HepG2 (cell line): ENCODE measurements at regions not wholly inside any gene's neighbourhood (a gene's known extent, or its start where the extent isn't known, plus 50 kb on each side); places are given as distances from the start of the nearest gene placed in this dataset.

Experiments
- ATAC-seq: fragments of 200-7000 bp; cut with Tn5 transposase; 3 replicates; pipeline ENCODE4 v1.9.1; 2020; ENCODE audit warnings: mild to moderate bottlenecking, moderate library complexity
- BruUV-seq: library from RNA; stranded (reverse); fragments of 400-500 nt; replicated peaks from 2 replicates; lab custom pipeline; 2021; lab: Mats Ljungman, UMichigan
- CTCF ChIA-PET: fragments of 300-600 bp; formaldehyde crosslinking; extraction: SDS; loops from one replicate; lab custom pipeline; 2021; ENCODE audit warnings: low total read pairs, inconsistent platforms, low intra/inter-chr PET ratio; lab: Yijun Ruan, JAX
- POLR2A ChIA-PET: fragments of 350-600 bp; sonication (Branson Sonifier 250); formaldehyde crosslinking; loops from one replicate; lab custom pipeline; 2020; ENCODE audit warnings: antibody characterized with exemption, inconsistent platforms; lab: Yijun Ruan, JAX
- DNase-seq: peaks from one replicate; pipeline ENCODE4 v3.0.0-alpha.2; 2015; ENCODE audit warnings: low spot score
- FAIRE-seq: peaks from 3 replicates; lab custom pipeline; 2011; peaks lifted over from hg19 to GRCh38; lab: Jason Lieb, UNC
- H2AFZ ChIP-seq: one replicate; pipeline ENCODE4 v1.6.1; 2011; ENCODE audit warnings: low read length, inconsistent platforms
- H3K27ac ChIP-seq: fragments of 300-600 bp; 3 replicates; pipeline ENCODE4 v1.8.0; 2011; ENCODE audit warnings: mixed run types, mild to moderate bottlenecking, mixed read lengths, low read length, inconsistent platforms; ENCODE audit not compliant: insufficient read depth; ENCODE audit errors: extremely low read length
- H3K27me3 ChIP-seq, 2 experiments: fragments of 200-600 bp in 1 of 2; 2 replicates in 1 of 2; 3 replicates in 1 of 2; pipeline versions ENCODE4 v1.6.0 to v1.8.0; 2011; ENCODE audit warnings: low read length in 2 of 2, mild to moderate bottlenecking in 2 of 2, moderate library complexity in 2 of 2, inconsistent platforms in 1 of 2; ENCODE audit not compliant: insufficient read depth in 2 of 2, control insufficient read depth in 1 of 2
- H3K36me3 ChIP-seq, 2 experiments: fragments of 200-600 bp in 1 of 2; replicated peaks in 1 of 2; 2 replicates in 1 of 2; 3 replicates in 1 of 2; pipeline versions ENCODE4 v1.5.1 to v1.8.0; 2011; ENCODE audit warnings: low read length in 2 of 2, inconsistent platforms in 1 of 2; ENCODE audit not compliant: insufficient read depth in 2 of 2, control insufficient read depth in 1 of 2
- H3K4me1 ChIP-seq: 2 replicates; pipeline ENCODE4 v1.5.1; 2012; ENCODE audit warnings: low read length, inconsistent platforms; ENCODE audit not compliant: insufficient read depth
- H3K4me2 ChIP-seq: 2 replicates; pipeline ENCODE4 v1.6.0; 2011; ENCODE audit warnings: low read depth, low read length, inconsistent platforms
- H3K4me3 ChIP-seq, 3 experiments: fragments of 200-600 bp in 1 of 3; sonication (generic), shearing (Covaris generic) in 1 of 3; replicated peaks in 1 of 3; 2 replicates each; pipeline ENCODE4 v1.5.1; 2011 to 2016; ENCODE audit warnings: low read length in 3 of 3, inconsistent platforms in 2 of 3, low read depth in 2 of 3, mild to moderate bottlenecking in 2 of 3, control low read depth in 1 of 3, mixed read lengths in 1 of 3; ENCODE audit not compliant: insufficient read depth in 1 of 3
- H3K79me2 ChIP-seq: one replicate; pipeline ENCODE4 v1.6.1; 2011; ENCODE audit warnings: low read length, inconsistent platforms; ENCODE audit not compliant: insufficient read depth
- H3K9ac ChIP-seq: 2 replicates; pipeline ENCODE4 v1.6.0; 2011; ENCODE audit warnings: mild to moderate bottlenecking, low read depth, low read length, inconsistent platforms; ENCODE audit not compliant: insufficient read depth
- H3K9me3 ChIP-seq: 2 replicates; pipeline ENCODE4 v1.5.1; 2012; ENCODE audit warnings: mild to moderate bottlenecking, low read length
- H4K20me1 ChIP-seq: 2 replicates; pipeline ENCODE4 v1.6.0; 2011; ENCODE audit warnings: inconsistent platforms, mild to moderate bottlenecking, low read length, moderate library complexity; ENCODE audit not compliant: insufficient read depth
- ATF1 ChIP-seq: IDR thresholded peaks from 2 replicates; pipeline ENCODE4 v1.6.1; 2016; ENCODE audit warnings: mild to moderate bottlenecking, control low read depth
- ETV6 ChIP-seq: sonication (generic); formaldehyde crosslinking; conservative IDR thresholded peaks from 2 replicates; pipeline ENCODE4 v1.4.0; 2020; ENCODE audit warnings: missing genetic modification reagents
- FOXJ3 ChIP-seq: sonication (generic); formaldehyde crosslinking; IDR thresholded peaks from 2 replicates; pipeline ENCODE4 v1.4.0; 2020; ENCODE audit warnings: missing genetic modification reagents, mild to moderate bottlenecking, borderline replicate concordance
- RAD51 ChIP-seq: fragments of 450-650 bp; IDR thresholded peaks from 2 replicates; pipeline ENCODE4 v1.6.1; 2016; ENCODE audit warnings: borderline replicate concordance
- SP1 ChIP-seq, 2 experiments: fragments of 450-650 bp in 1 of 2; sonication (generic) in 1 of 2; formaldehyde crosslinking in 1 of 2; IDR thresholded peaks; 2 replicates each; pipeline versions ENCODE4 v1.4.0 to v1.6.1; 2016 to 2020; ENCODE audit warnings: missing genetic modification reagents in 1 of 2
- STAG1 ChIP-seq: sonication (generic); formaldehyde crosslinking; IDR thresholded peaks from 2 replicates; pipeline ENCODE4 v1.4.0; 2020; ENCODE audit warnings: missing genetic modification reagents
- ZNF44 ChIP-seq: sonication (generic); formaldehyde crosslinking; IDR thresholded peaks from 2 replicates; pipeline ENCODE4 v1.5.1; 2020; ENCODE audit warnings: mild to moderate bottlenecking, missing genetic modification reagents
- ZNF607 ChIP-seq: sonication (generic); formaldehyde crosslinking; IDR thresholded peaks from 2 replicates; pipeline ENCODE4 v1.5.1; 2020; ENCODE audit warnings: missing genetic modification reagents, mild to moderate bottlenecking, borderline replicate concordance
- WGBS: methylation state at CpG from one replicate; pipeline ENCODE4 v1.1.6; 2017; ENCODE audit warnings: low lambda C conversion rate; 5-methylcytosine and 5-hydroxymethylcytosine counted together
- in situ Hi-C: cut with HindIII; loops from 2 replicates; pipeline ENCODE4 v1.10.0; 2017; ENCODE audit warnings: low pct_unique_long_range_greater_than_20kb; ENCODE audit not compliant: extremely low pct_ligation_motif_present
- intact Hi-C: fragments of 100-400 bp; cut with micrococcal nuclease; formaldehyde crosslinking; loops from one replicate; pipeline ENCODE4 v1.10.0; 2022; ENCODE audit not compliant: unreplicated experiment
- TF ChIP-seq, protein P1 (sequence below), 2 experiments: fragments of 450-650 bp in 1 of 2; sonication (generic) in 1 of 2; formaldehyde crosslinking; IDR thresholded peaks; 2 replicates each; pipeline versions ENCODE4 v1.5.0 to v1.8.0; 2020 to 2022; ENCODE audit warnings: mild to moderate bottlenecking in 1 of 2, missing genetic modification reagents in 1 of 2
- TF ChIP-seq, protein P2 (sequence below): sonication (generic); formaldehyde crosslinking; IDR thresholded peaks from 2 replicates; pipeline ENCODE4 v1.4.0; 2020; ENCODE audit warnings: missing genetic modification reagents
- TF ChIP-seq, protein P3 (sequence below): sonication (generic); formaldehyde crosslinking; IDR thresholded peaks from 2 replicates; pipeline ENCODE4 v1.9.0; 2022; ENCODE audit warnings: low read depth, missing genetic modification reagents
- TF ChIP-seq, protein P4 (sequence below): sonication (generic); formaldehyde crosslinking; IDR thresholded peaks from 2 replicates; pipeline ENCODE4 v1.4.0; 2020; ENCODE audit warnings: mild to moderate bottlenecking, missing genetic modification reagents

DNA sequence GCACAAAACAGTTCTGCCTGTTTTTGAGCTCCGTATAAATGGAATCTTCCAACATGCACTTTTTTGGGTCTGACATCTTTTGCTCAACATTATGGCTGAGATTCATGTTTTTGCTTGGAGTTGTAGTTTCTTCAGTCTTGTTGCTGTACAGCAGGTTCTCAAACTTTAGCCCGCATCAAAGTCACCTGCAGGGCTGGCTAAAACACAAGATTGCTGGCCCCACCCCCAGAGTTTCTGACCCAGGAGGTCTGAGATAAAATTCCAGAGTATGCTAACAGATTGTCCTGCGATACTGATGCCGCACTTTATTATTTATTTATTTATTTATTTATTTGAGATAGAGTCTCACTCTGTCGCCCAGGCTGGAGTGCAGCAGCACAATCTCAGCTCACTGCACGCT lies 79.8 kb upstream of the WASF3 start (continued):
- TF ChIP-seq ATF1 (CRISPR knock-in tag): no peak

DNA sequence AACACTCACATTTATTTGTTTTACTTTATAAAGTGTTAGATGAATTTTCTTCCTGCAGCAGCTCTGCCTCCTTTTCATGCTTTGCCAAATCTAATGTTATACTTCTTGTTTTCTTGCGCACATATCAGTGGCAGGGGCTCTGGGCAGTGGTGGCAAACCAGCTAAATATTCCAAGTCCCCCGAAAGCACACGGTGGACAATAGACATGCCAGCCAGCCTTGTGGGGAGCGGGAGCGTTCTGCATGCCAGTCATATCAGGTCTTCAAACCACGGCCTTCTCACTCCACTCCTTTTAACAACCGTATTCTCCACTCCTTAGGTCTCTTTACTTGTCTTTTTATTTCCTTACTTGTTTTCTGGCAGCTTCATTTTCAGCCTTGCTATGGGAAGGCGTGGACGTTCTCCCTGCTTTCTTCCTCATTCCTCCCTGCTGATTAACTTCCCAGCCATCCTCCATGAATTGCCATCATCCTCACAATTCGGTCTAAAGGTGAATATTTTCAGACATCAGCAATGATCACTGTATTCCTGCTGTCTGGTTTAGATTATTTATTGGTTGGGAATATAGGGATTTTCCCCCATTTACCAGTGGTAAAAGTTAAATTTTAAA lies 77.1 kb upstream of the WASF3 start:
- BruUV-seq: no TSS peak
- Histone ChIP-seq H3K4me1 (peaks cover 13% of the 10 kb centered on the region), H3K27ac (no peak overlapping the region), H3K36me3 (no peaks in the 10 kb centered on the region), H3K27me3 (no peaks in the 10 kb centered on the region)
- in situ Hi-C loops: loop anchor here (5.0 kb wide), 1 partner anchor 217 kb away; no protein-coding TSS in a partner anchor
- TF ChIP-seq, protein P1, sequence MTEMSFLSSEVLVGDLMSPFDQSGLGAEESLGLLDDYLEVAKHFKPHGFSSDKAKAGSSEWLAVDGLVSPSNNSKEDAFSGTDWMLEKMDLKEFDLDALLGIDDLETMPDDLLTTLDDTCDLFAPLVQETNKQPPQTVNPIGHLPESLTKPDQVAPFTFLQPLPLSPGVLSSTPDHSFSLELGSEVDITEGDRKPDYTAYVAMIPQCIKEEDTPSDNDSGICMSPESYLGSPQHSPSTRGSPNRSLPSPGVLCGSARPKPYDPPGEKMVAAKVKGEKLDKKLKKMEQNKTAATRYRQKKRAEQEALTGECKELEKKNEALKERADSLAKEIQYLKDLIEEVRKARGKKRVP (CRISPR knock-in tag; IDR thresholded peaks at IDR 0.05): no peak
- TF ChIP-seq FOXJ3: no peak
- TF ChIP-seq, protein P2, sequence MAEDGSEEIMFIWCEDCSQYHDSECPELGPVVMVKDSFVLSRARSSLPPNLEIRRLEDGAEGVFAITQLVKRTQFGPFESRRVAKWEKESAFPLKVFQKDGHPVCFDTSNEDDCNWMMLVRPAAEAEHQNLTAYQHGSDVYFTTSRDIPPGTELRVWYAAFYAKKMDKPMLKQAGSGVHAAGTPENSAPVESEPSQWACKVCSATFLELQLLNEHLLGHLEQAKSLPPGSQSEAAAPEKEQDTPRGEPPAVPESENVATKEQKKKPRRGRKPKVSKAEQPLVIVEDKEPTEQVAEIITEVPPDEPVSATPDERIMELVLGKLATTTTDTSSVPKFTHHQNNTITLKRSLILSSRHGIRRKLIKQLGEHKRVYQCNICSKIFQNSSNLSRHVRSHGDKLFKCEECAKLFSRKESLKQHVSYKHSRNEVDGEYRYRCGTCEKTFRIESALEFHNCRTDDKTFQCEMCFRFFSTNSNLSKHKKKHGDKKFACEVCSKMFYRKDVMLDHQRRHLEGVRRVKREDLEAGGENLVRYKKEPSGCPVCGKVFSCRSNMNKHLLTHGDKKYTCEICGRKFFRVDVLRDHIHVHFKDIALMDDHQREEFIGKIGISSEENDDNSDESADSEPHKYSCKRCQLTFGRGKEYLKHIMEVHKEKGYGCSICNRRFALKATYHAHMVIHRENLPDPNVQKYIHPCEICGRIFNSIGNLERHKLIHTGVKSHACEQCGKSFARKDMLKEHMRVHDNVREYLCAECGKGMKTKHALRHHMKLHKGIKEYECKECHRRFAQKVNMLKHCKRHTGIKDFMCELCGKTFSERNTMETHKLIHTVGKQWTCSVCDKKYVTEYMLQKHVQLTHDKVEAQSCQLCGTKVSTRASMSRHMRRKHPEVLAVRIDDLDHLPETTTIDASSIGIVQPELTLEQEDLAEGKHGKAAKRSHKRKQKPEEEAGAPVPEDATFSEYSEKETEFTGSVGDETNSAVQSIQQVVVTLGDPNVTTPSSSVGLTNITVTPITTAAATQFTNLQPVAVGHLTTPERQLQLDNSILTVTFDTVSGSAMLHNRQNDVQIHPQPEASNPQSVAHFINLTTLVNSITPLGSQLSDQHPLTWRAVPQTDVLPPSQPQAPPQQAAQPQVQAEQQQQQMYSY (CRISPR knock-in tag): no peak
- TF ChIP-seq ZNF44: no peak
- no peak for TF ChIP-seq SP1 (IDR thresholded peaks at IDR 0.05)
- TF ChIP-seq SP1 (CRISPR knock-in tag; IDR thresholded peaks at IDR 0.05): no peak
- TF ChIP-seq ZNF607 (CRISPR knock-in tag): no peak
- no peak for TF ChIP-seq ATF1 (CRISPR knock-in tag)
- TF ChIP-seq STAG1: no peak
- no peak for TF ChIP-seq RAD51
- TF ChIP-seq, protein P3, sequence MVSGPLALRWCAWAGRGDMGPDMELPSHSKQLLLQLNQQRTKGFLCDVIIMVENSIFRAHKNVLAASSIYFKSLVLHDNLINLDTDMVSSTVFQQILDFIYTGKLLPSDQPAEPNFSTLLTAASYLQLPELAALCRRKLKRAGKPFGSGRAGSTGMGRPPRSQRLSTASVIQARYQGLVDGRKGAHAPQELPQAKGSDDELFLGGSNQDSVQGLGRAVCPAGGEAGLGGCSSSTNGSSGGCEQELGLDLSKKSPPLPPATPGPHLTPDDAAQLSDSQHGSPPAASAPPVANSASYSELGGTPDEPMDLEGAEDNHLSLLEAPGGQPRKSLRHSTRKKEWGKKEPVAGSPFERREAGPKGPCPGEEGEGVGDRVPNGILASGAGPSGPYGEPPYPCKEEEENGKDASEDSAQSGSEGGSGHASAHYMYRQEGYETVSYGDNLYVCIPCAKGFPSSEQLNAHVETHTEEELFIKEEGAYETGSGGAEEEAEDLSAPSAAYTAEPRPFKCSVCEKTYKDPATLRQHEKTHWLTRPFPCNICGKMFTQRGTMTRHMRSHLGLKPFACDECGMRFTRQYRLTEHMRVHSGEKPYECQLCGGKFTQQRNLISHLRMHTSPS: no peak
- TF ChIP-seq, protein P4, sequence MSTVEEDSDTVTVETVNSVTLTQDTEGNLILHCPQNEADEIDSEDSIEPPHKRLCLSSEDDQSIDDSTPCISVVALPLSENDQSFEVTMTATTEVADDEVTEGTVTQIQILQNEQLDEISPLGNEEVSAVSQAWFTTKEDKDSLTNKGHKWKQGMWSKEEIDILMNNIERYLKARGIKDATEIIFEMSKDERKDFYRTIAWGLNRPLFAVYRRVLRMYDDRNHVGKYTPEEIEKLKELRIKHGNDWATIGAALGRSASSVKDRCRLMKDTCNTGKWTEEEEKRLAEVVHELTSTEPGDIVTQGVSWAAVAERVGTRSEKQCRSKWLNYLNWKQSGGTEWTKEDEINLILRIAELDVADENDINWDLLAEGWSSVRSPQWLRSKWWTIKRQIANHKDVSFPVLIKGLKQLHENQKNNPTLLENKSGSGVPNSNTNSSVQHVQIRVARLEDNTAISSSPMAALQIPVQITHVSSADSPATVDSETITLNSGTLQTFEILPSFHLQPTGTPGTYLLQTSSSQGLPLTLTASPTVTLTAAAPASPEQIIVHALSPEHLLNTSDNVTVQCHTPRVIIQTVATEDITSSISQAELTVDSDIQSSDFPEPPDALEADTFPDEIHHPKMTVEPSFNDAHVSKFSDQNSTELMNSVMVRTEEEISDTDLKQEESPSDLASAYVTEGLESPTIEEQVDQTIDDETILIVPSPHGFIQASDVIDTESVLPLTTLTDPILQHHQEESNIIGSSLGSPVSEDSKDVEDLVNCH (CRISPR knock-in tag): no peak
- no peak for TF ChIP-seq ETV6 (CRISPR knock-in tag)
- TF ChIP-seq, all 625 proteins: peak for 0
- ATAC-seq (no peak), DNase-seq (no peak), FAIRE-seq (no peak)
- intact Hi-C loops: no loop called here
- no peak overlapping the region for H3K4me3 ChIP-seq
- 46% methylated on average over 10 of the region's 10 CpGs for WGBS
- no peaks in the 10 kb centered on the region for H4K20me1 ChIP-seq
- no peak overlapping the region for H2AFZ ChIP-seq
- H3K4me2 ChIP-seq: no peak overlapping the region
- CTCF ChIA-PET: interaction anchor here (1.0 kb wide), 1 partner anchor 218 kb away, joined by 3 read pairs; no protein-coding TSS in a partner anchor
- H3K79me2 ChIP-seq: no peaks in the 10 kb centered on the region
- H3K9ac ChIP-seq: no peak overlapping the region
- POLR2A ChIA-PET: no interaction called here
- H3K9me3 ChIP-seq: no peaks in the 10 kb centered on the region
